GM21786 (cell line): ENCODE measurements at regions not wholly inside any gene's neighbourhood (a gene's known extent, or its start where the extent isn't known, plus 50 kb on each side); places are given as distances from the start of the nearest gene placed in this dataset.
"Not testable (repeated sequence)": the region's sequence is repeated elsewhere in the genome, so short reads cannot be mapped to it uniquely, and the experiment has no call there.

Experiments used
- ATAC-seq: cut with Tn5 transposase; IDR thresholded peaks from one replicate; pipeline ENCODE4 v1.9.1; 2021; ENCODE audit not compliant: unreplicated experiment

DNA sequence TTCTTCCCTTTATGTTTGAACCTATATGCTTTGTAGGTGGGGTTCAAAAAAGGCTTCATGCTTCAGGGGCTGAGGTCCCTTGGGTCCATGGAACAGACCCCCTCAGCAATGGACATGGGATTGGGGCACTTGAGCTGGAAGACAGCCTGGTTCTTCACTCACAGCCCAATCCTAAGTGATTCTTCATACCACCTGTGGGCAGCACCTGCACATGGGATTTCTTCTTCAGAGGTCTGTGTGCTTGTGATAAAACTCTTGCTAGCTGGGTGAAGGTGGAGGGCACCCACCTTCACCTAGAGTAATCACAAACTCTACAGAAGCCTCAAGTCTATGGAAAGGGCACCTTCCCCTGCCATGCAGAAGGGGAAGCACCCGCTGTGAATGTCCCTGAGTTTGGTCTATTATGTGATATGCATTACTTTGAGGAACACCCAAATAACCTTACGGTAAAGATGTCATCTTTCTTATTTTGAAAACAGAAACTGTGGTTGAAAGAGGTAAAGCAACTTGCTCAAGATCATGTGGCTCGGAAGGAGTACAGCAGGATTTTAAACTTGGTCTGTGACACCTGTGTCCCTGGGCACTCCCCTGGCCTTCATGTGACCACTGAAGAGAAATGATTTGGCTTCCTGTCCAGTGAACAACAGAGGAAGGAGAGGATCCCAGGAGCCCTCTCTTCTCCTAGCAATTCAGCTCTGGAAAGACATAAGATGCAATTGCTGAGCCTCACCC lies 469.5 kb upstream of the ZMIZ1 start:
- no peak for ATAC-seq

DNA sequence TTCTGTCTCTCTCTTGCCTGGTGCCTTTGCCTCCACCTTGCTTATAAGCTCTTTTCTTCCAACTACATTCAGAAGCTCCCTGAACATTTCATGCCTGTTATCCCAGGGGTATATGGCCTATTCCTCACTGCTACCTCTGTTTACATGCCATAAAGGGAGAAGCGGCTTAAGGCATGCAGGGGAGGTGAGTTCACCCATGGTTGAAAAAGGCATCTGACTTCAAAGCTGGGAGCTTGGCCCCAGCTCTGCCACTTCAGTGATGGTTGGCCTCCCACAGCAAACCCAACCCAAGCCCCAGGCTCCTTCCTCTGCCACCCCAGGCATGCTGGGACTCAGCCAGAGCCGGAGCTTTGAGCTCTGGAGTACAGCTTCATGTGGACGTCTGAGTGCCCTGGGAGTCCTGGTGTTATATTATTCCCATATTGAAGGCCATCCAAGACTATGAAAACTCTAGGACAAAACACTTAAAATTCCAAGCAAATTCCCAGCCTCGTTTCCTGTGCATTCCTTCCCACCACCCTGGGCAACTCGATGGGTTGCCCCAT lies 468.6 kb upstream of the ZMIZ1 start:
- ATAC-seq = no peak

DNA sequence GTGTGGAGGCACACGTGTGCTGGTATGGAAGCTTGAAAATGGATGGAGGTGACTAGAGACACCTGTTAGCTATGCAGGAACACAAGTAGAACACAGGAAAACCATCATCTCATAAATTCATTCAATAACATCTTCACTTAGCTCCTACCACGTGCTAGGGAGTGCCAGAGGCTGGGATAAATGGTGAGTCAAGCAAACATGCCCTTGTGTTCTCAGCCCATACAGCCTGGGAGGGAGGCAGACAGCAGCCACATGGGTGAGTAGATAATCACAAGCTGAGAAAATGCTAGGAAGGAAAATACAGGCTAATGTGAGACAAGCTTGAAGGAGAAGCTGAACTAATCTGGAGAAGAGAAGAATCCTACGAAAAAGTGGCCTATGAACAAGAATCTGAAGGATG lies 468.0 kb upstream of the ZMIZ1 start:
- no peak for ATAC-seq

DNA sequence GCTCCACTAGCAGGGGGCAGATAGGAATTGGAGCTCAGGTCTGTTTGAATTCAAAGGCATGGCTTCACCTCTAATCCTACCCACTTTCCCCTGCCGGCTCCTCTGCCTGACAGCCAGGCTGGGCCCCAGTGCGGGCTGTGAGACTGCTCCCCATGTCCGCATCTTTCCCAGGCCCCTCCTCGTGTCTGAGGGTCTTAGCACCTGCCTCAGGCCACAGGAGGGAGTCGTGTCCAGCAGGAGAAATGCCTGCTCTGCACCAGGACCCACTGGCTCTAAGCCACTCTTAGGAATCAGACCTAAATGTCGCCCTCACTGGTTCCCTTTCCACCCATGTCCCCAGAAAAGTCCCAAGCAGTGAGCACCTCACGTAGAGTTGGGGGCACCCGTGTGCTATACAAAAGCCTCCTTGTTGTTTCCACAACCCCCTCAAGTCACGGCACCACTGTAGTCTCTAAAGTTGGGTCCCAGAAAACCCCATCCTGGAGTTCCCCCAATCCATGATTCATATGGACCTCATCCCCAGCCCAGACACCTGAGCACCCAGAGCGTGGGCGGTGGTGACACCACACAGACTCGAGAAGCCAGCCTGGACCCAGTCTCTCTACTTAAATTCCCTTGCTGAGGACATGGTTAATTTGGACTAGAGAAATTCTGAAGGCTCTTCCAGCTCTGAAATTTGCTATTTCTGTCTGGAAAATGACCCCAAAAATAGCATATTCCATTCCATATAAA lies 466.4 kb upstream of the ZMIZ1 start:
- no peak for ATAC-seq

DNA sequence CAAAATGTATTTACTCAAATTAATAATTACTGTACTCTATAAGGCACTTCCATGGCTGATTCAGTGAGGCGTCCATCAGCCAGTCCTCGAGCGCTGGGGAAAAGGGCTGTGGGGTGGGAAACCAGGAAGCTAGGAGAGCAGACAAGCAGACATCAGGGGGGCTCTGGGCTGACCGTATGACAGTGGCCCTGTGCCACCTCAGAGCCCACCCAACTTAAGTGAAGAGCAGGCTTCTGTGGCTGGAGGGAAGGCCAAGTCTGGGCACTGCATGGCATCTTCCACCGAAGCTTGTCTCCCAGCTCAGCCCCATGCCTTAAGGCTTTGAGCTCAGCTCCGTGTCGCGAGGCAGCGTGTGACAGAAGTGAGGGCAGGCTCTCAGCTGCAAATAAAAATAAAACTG lies 464.5 kb upstream of the ZMIZ1 start:
- ATAC-seq = no peak

DNA sequence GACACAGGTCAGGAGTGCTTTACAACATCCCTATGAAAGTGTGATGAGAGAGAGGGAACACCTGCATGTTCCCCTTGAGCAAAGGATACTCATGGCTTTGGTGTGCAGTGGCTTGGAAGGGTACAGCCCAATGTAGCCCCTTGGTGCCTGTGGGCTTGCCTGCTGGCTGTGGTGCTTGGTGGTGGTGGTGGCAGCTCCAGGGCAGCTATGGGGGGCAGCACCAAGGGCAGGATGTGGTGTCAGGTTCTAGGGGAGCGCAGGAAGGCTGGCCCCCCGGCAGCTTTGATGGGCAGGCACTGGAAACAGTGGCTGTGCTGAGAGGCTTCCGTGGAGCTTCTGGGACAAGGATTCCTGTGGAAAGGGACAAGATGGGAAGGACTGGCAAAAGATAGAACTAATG lies 464.0 kb upstream of the ZMIZ1 start:
- no peak for ATAC-seq

DNA sequence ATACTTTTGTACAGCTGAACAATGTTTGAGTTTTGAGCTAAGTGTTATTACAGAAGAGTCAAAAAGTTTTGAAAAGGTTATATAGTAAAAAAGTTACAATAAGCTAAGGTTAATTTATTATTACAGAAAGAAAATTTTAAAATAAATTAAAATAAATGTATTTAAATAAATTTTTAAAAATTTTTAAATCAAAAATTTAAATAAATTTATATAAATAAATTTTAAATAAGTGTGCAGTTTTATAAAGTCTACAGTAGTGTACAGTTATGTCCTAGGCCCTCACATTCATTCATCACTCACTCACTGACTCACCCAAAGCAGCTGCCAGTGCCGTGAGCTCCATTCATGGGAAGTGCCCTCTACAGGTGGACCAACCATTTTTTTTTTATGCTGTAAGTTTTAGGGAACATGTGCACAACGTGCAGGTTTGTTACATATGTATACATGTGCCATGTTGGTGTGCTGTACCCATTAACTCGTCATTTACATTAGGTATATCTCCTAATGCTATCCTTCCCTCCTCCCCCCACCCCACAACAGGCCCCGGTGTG lies 462.9 kb upstream of the ZMIZ1 start:
- no peak for ATAC-seq

DNA sequence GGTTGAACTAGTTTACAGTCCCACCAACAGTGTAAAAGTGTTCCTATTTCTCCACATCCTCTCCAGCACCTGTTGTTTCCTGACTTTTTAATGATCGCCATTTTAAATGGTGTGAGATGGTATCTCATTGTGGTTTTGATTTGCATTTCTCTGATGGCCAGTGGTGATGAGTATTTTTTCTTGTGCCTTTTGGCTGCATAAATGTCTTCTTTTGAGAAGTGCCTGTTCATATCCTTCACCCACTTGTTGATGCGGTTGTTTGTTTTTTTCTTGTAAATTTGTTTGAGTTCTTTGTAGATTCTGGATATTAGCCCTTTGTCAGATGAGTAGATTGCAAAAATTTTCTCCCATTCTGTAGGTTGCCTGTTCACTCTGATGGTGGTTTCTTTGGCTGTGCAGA lies 462.0 kb upstream of the ZMIZ1 start:
- not testable (repeated sequence) for ATAC-seq

DNA sequence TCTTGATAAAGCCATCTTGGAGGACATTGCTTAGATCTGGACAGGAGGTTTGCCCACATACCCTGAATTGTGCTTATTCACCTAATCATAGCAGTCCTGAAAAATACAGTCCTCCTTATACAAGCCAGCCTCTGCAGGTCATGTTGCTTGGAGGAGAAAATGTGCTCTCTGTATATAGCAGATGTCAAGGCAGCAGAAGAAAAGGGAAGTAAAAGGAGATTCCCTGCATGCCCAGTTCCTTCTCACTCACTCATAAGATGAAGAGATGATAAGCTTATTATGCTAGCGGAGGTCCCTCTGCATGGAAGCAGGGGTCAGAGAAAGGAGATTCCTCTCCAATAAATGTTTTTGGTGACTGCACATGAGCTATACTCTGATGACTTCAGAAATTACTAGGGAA lies 458.8 kb upstream of the ZMIZ1 start:
- ATAC-seq = no peak

DNA sequence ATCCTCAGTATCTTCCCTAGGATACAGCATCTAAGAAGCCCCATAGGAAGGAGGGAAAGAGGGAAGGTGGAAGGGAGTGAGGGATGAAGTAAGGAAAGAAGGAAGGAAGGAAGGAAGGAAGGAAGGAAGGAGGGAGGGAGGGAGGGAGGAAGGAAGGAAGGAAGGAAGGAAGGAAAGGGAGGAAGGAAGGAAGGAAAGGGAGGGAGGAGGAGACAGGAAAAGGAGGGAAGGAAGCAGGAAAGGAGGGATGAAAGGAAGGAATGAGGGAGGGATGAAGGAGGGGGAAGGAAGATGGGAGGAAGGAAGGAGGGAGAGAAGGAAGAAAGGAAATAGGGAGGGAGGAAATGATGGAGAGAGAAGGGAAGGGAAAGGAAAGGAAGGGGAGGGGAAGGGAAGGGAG lies 455.6 kb upstream of the ZMIZ1 start:
- ATAC-seq = no peak

DNA sequence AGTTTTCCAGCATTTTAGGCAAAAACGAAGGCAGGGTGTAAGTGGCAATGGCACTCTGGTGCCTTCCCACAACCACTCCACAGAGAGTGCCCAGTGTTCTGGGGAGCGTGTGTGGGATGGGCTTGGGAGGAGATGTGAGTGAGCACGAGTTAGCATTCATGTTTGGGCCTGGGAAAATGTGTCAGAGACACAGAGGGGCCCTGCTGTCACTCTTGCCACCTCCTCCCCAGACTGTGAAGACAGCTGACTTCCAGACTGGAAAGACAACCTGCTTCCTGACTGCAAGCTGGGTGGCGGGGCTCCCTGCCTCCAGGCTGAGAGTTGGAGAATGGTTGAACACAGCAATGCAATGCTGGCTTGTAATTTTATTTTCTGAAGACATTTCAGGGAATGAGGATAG lies 454.5 kb upstream of the ZMIZ1 start:
- no peak for ATAC-seq

DNA sequence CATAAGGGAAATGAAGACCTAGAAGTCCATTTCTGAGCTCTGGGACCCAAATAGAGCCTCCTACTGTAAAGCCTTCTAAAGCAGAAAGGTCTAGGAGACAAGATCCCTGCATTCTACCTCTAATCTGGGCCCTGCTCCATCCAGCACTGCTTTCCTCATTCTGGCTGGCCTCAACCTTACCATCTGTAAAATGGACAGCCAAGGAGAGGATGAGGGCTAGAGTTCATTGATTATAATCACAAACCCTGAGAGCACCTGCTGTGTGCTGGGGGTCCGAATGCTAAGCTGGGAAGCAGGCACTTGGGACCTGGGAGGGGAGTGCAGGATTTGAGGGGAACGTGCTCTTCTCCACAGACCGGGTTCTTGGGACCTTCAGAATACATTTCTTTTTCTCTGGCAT lies 454.0 kb upstream of the ZMIZ1 start:
- ATAC-seq = no peak

DNA sequence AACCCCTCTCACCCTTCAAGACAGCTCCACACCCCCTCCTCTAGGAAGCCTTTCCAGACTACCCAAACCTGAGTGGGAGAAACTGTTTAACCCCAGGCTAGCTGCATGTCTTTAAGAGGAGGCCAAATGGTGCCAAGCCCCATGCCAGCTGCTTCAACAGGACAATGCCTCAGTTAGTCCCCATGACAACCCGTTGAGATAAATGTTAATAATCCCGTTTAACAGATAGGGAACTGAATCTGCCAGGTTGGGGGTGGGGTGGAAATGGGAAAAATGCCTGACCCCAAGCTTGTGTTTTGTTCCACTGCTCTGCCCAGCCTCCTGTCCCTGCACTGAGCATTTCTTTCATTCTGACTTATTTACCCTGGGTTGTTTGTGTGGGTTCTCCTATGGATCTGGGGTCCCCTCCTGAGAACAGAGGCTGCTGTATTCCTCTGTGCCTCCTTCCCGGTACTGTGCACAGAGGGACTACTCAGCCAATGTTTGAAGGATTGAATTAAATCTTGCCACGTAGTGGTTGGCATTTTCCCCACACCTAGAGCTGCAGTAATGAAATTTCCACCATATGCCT lies 452.6 kb upstream of the ZMIZ1 start:
- no peak for ATAC-seq

DNA sequence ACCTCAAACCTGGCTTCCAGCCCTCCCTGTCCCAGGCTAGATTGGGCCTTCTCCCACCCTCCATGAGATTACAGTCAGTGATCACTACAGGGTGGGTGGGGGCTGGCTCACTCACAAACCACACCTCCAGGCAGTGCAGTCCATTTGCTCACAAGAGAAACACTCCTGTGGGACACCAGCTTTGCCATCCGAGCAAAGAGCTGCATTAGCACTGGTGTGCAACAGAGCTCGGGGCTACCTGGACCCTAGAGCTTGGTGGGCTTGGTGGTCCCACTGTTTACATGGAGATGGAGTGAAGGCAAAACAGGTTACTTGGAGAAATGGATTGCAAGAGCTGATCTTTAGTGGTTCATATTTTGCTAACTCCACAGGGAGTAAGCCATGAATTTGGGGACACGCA lies 451.7 kb upstream of the ZMIZ1 start:
- no peak for ATAC-seq

DNA sequence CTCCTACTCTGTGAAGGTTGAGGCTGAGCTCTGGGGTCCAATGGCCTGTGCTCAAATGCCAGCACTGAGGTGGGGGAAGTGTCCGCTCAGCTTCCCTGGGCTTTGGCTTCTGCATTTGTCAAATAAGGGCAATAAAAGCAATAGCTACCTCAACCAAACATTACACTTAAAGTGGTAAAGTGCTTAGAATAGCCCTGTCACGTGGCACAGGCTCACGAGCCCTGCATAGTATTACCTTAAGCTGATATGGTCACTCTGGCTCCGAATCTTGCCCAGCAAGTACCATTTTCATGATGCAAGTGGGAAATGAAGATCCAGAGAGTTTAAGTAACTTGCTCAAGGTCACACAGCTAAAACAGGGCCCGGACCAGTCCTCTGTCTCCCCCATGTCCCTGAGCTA lies 451.1 kb upstream of the ZMIZ1 start:
- ATAC-seq = no peak

DNA sequence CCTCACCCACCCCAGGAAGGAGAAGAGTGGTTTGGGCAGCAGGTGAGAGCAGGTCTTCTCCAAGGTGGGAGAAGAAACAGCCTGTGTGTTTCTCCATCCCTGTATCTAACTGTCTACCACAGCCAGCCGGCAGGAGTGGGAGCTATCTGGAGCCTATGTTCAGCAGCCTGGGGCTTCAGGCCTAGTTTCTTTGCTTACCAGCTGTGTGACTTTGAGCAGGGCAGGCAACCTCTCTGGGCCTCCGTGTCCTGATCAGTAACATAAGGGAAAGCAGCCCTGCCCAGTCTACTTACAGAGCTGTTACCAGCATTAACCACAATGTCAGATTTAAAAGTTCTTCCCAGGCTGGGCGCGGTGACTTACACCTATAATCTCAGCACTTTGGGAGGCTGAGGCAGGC lies 450.7 kb upstream of the ZMIZ1 start:
- ATAC-seq = no peak

DNA sequence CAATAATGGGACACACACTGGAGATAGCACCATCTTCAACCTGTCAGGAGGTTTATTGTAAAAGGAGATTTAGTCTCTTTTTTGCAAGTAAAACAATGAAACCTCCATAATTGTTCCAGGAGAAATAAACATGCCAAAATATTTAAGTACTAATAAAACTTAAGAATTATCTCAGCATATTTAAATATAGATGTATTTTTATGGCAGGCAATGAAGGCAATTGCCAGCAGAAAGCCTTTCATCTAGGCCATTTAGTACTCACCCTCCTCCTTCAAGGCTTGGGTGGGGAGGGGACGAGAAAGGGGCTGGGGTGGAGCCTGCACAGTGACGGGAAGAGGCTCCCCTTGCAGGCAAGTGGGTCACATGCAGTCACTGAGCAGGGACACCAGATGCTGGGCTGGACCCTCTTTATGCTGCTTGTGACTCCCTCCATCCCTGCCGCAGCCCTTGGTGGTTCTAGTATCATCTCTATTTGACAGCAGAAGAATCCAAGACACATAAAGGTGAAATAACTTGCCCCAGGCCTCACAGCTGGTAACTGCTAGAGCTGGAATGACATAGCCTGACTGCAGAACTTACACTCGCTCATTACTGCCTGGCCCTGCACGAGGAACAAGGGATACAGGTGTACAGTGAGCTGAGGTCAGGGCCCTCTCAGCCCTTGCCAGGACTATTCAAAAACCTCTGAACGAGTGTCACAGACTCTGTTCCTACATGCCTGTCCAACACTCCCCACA lies 449.5 kb upstream of the ZMIZ1 start:
- no peak for ATAC-seq

DNA sequence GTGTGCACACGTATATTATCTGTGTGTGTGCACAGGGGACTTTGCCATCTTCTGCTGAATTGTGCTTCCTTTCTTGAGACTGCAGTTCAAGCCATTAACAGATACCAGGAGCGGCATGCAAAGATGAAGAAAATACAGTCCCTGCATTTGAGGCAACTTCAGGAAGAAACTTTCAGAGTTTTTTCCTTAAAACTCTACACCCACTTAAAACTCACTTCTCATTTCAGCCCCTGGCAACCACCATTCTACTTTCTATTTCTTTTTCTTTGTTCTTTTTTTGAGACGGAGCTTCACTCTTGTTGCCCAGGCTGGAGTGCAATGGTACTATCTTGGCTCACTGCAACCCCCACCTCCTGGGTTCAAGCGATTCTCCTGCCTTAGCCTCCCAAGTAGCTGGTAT lies 448.9 kb upstream of the ZMIZ1 start:
- no peak for ATAC-seq

DNA sequence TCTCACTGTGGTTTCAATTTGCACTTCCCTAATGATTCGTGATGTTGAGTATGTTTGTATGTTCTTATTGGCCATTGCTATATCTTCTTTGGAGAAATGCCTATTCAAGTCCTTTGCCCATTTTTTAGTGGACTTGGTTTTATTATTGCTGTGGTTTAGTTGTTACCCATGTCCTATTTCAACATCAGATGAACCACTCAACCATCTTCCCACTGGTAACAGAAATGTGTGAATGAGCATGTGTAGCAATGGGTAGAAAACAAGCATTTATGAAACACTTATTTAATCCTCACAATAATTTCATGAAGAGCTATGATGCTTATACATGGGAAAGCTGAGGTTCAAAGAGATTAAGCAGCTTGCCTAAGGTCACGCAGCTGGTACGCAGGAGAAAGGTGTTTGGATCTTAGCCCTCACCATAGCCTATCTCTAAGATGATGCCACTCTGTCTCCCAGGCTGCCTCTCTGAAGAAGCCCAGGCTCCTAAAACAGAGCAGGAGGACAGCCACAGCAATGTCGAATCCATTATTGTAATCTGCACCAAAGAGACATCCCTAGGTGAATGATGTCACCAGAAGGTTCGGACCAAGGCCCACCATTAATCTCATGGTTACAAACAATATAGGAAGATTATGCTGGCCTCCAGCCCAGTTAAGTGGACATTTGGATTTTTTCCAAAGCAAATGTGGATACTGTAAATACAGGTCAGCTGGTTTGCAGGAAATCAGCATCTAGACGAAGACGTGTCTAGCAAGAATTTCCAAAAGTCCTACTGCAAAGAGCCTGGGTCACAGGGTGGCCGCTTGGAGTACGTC lies 447.6 kb upstream of the ZMIZ1 start:
- no peak for ATAC-seq

DNA sequence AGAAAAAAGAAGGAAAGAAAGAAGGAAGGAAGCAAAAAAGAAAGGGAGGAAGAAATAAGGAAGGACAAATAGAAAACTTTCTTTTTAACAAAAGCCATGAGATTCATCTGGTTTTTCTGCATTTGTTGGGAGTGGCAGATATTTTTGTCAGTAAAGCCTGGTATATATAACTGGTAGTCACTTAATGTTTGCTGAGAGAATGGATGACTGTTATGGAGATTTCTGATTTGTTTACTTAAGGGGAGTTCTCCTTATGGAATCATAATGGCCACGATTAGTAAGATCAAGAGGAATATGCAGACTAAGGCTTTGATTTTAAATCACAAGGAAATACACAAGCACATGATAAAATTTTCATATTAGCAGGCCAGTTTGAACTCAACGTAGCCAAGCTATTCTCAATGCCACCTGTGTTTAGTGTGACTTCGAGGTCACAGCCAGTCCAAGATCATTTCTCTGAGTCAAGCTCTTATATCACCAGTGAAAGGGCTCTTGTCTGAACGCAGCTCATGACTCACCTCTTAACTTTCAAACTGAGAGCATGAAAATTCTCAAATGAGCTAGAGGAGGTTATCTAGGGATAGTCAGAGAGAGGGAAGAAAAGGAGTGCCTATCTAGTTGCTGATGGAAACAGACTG lies 445.1 kb upstream of the ZMIZ1 start:
- peak; percentile 68 for ATAC-seq
